ENCODE measurements at regions not wholly inside any gene's neighbourhood (a gene's known extent, or its start where the extent isn't known, plus 50 kb on each side); places are given as distances from the start of the nearest gene placed in this dataset.

GRCh38 chr5:42306287-42306686 is 117.0 kb upstream of the GHR start:
- H3K27me3 ChIP-seq (ENCODE audit: low read length), result no peaks in the 10 kb centered on the region
- no peak overlapping the region for H2AFZ ChIP-seq (ENCODE audit: low read length)
- no peak overlapping the region for H3K27ac ChIP-seq (ENCODE audit: low read length)
- H3F3A ChIP-seq (ENCODE audit: low read length, unreplicated experiment), result peaks cover 6% of the 10 kb centered on the region
- ChIA-PET CTCF (no interaction called here), POLR2A (ENCODE audit: unreplicated experiment) (no interaction called here)
- no peaks in the 10 kb centered on the region for H3K9me3 ChIP-seq (ENCODE audit: low read length)
- no peaks in the 10 kb centered on the region for H3K9me2 ChIP-seq (replicated peaks; ENCODE audit: low read length)
- H3K79me2 ChIP-seq (ENCODE audit: low read length), result no peaks in the 10 kb centered on the region
- ATAC-seq (no peak), DNase-seq (no peak)
- H3K9ac ChIP-seq (ENCODE audit: low read length), result no peak overlapping the region
- no peaks in the 10 kb centered on the region for H4K20me1 ChIP-seq (ENCODE audit: low read length)
- H3K4me3 ChIP-seq (ENCODE audit: low read length), result no peak overlapping the region
- no peak overlapping the region for H3K4me2 ChIP-seq (ENCODE audit: low read length)
- intact Hi-C loops (cut with micrococcal nuclease), result loop anchor here (10.0 kb wide), 1 partner anchor 269 kb away; no protein-coding TSS in a partner anchor
- H3K36me3 ChIP-seq (ENCODE audit: low read depth, low read length), result no peaks in the 10 kb centered on the region
- TF ChIP-seq EZH2phosphoT487 (IDR thresholded peaks at IDR 0.05; ENCODE audit: borderline replicate concordance, low read length) (no peak), EZH2 (IDR thresholded peaks at IDR 0.05; ENCODE audit: low read length, unreplicated experiment) (no peak), CTCF (conservative IDR thresholded peaks at IDR 0.05; ENCODE audit: low read depth, low read length) (no peak)
- BruUV-seq (replicated peaks), result no TSS peak
- H3K4me1 ChIP-seq (ENCODE audit: insufficient read depth, low read length), result peaks cover 19% of the 10 kb centered on the region

GRCh38 chr5:42309865-42310264 is 113.4 kb upstream of the GHR start:
- intact Hi-C loops (cut with micrococcal nuclease), result loop anchor here (10.0 kb wide), 1 partner anchor 265 kb away; no protein-coding TSS in a partner anchor
- H3K9me3 ChIP-seq (ENCODE audit: low read length), result no peaks in the 10 kb centered on the region
- POLR2A ChIA-PET (ENCODE audit: unreplicated experiment), result no interaction called here
- BruUV-seq (replicated peaks), result no TSS peak
- CTCF ChIA-PET, result no interaction called here
- H3K4me3 ChIP-seq (ENCODE audit: low read length), result no peak overlapping the region
- TF ChIP-seq EZH2 (IDR thresholded peaks at IDR 0.05; ENCODE audit: low read length, unreplicated experiment), result no peak
- no peak for TF ChIP-seq CTCF (conservative IDR thresholded peaks at IDR 0.05; ENCODE audit: low read depth, low read length)
- TF ChIP-seq EZH2phosphoT487 (IDR thresholded peaks at IDR 0.05; ENCODE audit: borderline replicate concordance, low read length), result no peak
- H3K9me2 ChIP-seq (replicated peaks; ENCODE audit: low read length), result no peaks in the 10 kb centered on the region
- no peaks in the 10 kb centered on the region for H3K36me3 ChIP-seq (ENCODE audit: low read depth, low read length)
- H3F3A ChIP-seq (ENCODE audit: low read length, unreplicated experiment), result no peaks in the 10 kb centered on the region
- H3K4me1 ChIP-seq (ENCODE audit: insufficient read depth, low read length), result no peaks in the 10 kb centered on the region
- no peak for DNase-seq
- ATAC-seq, result no peak
- no peaks in the 10 kb centered on the region for H3K79me2 ChIP-seq (ENCODE audit: low read length)
- no peak overlapping the region for H3K4me2 ChIP-seq (ENCODE audit: low read length)
- no peak overlapping the region for H2AFZ ChIP-seq (ENCODE audit: low read length)
- H3K9ac ChIP-seq (ENCODE audit: low read length), result no peak overlapping the region
- no peaks in the 10 kb centered on the region for H4K20me1 ChIP-seq (ENCODE audit: low read length)
- no peaks in the 10 kb centered on the region for H3K27me3 ChIP-seq (ENCODE audit: low read length)
- no peak overlapping the region for H3K27ac ChIP-seq (ENCODE audit: low read length)

GRCh38 chr5:42315214-42315613 is 108.0 kb upstream of the GHR start:
- Histone ChIP-seq H3K27ac (ENCODE audit: low read length) (no peak overlapping the region), H3K9me2 (replicated peaks; ENCODE audit: low read length) (no peaks in the 10 kb centered on the region), H3K4me3 (ENCODE audit: low read length) (no peak overlapping the region), H3K9me3 (ENCODE audit: low read length) (peaks cover 25% of the 10 kb centered on the region), H3K27me3 (ENCODE audit: low read length) (no peaks in the 10 kb centered on the region), H3K9ac (ENCODE audit: low read length) (no peak overlapping the region), H3K36me3 (ENCODE audit: low read depth, low read length) (peaks cover 5% of the 10 kb centered on the region; the same call in 1 of the 2 replicates), H2AFZ (ENCODE audit: low read length) (no peak overlapping the region), H3F3A (ENCODE audit: low read length, unreplicated experiment) (no peaks in the 10 kb centered on the region), H3K79me2 (ENCODE audit: low read length) (no peaks in the 10 kb centered on the region), H4K20me1 (ENCODE audit: low read length) (no peaks in the 10 kb centered on the region), H3K4me2 (ENCODE audit: low read length) (0 out of 2 replicates have a peak overlapping the region, but pooled peaks have one; percentile 2), H3K4me1 (ENCODE audit: insufficient read depth, low read length) (peaks cover 5% of the 10 kb centered on the region)
- DNase-seq (peak; percentile 63), ATAC-seq (peak; percentile 24; the same call in 1 of the 2 replicates)
- BruUV-seq (replicated peaks), result no TSS peak
- no peak for TF ChIP-seq EZH2phosphoT487 (IDR thresholded peaks at IDR 0.05; ENCODE audit: borderline replicate concordance, low read length)
- no peak for TF ChIP-seq CTCF (conservative IDR thresholded peaks at IDR 0.05; ENCODE audit: low read depth, low read length)
- TF ChIP-seq EZH2 (IDR thresholded peaks at IDR 0.05; ENCODE audit: low read length, unreplicated experiment), result no peak
- ChIA-PET POLR2A (ENCODE audit: unreplicated experiment) (no interaction called here), CTCF (interaction anchor here (0.6 kb wide), 1 partner anchor 458 kb away, joined by 3 read pairs; no protein-coding TSS in a partner anchor)
- intact Hi-C loops (cut with micrococcal nuclease), result no loop called here
